ENCODE measurements at regions not wholly inside any gene's neighbourhood (a gene's known extent, or its start where the extent isn't known, plus 50 kb on each side); places are given as distances from the start of the nearest gene placed in this dataset.

DNA sequence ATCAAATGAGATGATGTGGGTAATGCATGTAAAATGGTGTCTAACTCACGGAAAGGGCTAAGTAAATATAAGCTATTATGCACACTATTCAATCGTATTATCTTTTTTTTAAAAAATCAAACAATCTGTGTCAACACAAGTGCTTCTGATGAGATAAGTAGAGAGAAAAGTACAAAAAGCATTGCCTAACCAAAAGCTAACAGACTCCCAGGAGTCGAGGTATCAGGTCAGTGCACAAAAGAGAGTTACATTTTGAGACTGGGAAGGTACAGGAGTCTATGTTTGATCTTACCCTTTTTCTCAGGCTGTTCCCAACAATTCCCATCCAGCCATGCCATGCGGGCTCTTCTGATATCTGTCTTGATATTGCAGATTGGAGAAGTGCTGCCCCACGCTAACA, 203.3 kb upstream of the ZIC3 start:
- Histone ChIP-seq H3K9me3 (no peaks in the 10 kb centered on the region), H3K27ac (no peak overlapping the region), H3K4me1 (no peaks in the 10 kb centered on the region), H3K27me3 (peaks cover 0 to 10% (median 0%) of the 10 kb centered on the region in 9 donors), H3K36me3 (no peaks in the 10 kb centered on the region), H3K4me3 (no peak overlapping the region)
- DNase-seq = no peak
- TF ChIP-seq, protein P1, sequence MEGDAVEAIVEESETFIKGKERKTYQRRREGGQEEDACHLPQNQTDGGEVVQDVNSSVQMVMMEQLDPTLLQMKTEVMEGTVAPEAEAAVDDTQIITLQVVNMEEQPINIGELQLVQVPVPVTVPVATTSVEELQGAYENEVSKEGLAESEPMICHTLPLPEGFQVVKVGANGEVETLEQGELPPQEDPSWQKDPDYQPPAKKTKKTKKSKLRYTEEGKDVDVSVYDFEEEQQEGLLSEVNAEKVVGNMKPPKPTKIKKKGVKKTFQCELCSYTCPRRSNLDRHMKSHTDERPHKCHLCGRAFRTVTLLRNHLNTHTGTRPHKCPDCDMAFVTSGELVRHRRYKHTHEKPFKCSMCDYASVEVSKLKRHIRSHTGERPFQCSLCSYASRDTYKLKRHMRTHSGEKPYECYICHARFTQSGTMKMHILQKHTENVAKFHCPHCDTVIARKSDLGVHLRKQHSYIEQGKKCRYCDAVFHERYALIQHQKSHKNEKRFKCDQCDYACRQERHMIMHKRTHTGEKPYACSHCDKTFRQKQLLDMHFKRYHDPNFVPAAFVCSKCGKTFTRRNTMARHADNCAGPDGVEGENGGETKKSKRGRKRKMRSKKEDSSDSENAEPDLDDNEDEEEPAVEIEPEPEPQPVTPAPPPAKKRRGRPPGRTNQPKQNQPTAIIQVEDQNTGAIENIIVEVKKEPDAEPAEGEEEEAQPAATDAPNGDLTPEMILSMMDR (IDR thresholded peaks at IDR 0.05) = no peak
- no peak for TF ChIP-seq POLR2A (IDR thresholded peaks at IDR 0.05)
- ATAC-seq = no peak
- WGBS, 4 donors = 66 to 75% (median 71%) methylated on average over 5 of the region's 5 CpGs
- intact Hi-C loops (cut with DNase I) = no loop called here

GRCh38 chrX:137354851-137355250, 211.1 kb upstream of the ZIC3 start:
- intact Hi-C loops (cut with DNase I) = no loop called here
- Histone ChIP-seq H3K27ac (no peak overlapping the region), H3K36me3 (no peaks in the 10 kb centered on the region), H3K4me1 (no peaks in the 10 kb centered on the region), H3K27me3 (peaks cover 0 to 19% (median 0%) of the 10 kb centered on the region in 9 donors), H3K4me3 (no peak overlapping the region), H3K9me3 (no peaks in the 10 kb centered on the region)
- ATAC-seq (no peak), DNase-seq (no peak)
- TF ChIP-seq, protein P1 (IDR thresholded peaks at IDR 0.05) = no peak
- 48 to 73% (median 64%) methylated on average over 1 of the region's 1 CpG for WGBS, 4 donors

DNA sequence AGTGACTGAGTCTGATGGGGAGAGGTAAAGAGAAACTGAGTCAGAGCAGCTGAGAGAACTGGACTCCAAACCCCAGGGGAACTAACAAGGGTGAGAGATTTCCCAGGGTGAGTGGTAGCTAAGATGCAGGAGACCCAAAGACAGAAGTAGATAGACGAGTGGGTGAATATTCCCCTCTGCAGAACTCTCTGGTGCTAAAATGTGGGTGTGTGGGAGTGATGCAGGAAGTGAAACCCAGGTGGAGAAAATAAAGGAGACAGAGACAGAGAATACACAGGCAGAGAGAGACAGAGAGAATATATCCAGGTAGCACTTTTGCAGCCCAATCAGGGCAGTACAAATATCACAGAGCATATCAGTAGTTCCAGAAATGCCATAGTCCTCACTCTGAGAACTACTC, 212.5 kb upstream of the ZIC3 start:
- Histone ChIP-seq H3K27me3 (peaks cover 0 to 15% (median 0%) of the 10 kb centered on the region in 9 donors), H3K36me3 (no peaks in the 10 kb centered on the region), H3K4me1 (no peaks in the 10 kb centered on the region), H3K4me3 (no peak overlapping the region), H3K9me3 (no peaks in the 10 kb centered on the region), H3K27ac (no peak overlapping the region)
- ATAC-seq (no peak), DNase-seq (no peak)
- WGBS, 4 donors = 32 to 56% (median 37%) methylated on average over 1 of the region's 1 CpG
- intact Hi-C loops (cut with DNase I) = no loop called here
- no peak for TF ChIP-seq POLR2A (IDR thresholded peaks at IDR 0.05)
- TF ChIP-seq, protein P1 (IDR thresholded peaks at IDR 0.05) = no peak

- ATAC-seq (no peak), DNase-seq (no peak)
- Histone ChIP-seq H3K4me1 (no peaks in the 10 kb centered on the region), H3K9me3 (no peaks in the 10 kb centered on the region), H3K36me3 (no peaks in the 10 kb centered on the region), H3K27ac (no peak overlapping the region), H3K4me3 (no peak overlapping the region), H3K27me3 (peaks cover 0 to 14% (median 0%) of the 10 kb centered on the region in 9 donors)
- TF ChIP-seq, protein P1 (IDR thresholded peaks at IDR 0.05) = no peak
- no peak for TF ChIP-seq POLR2A (IDR thresholded peaks at IDR 0.05)
- intact Hi-C loops (cut with DNase I) = no loop called here
Observed at GRCh38 chrX:137352101-137352660, 213.7 kb upstream of the ZIC3 start.

Data from heart left ventricle (tissue), 16 donors.